K562 (cell line): ENCODE measurements at regions not wholly inside any gene's neighbourhood (a gene's known extent, or its start where the extent isn't known, plus 50 kb on each side); places are given as distances from the start of the nearest gene placed in this dataset.

Experiments used
- ATAC-seq: fragments of 200-7000 bp; cut with Tn5 transposase; 3 replicates; pipeline ENCODE4 v1.9.1; 2020; ENCODE audit warnings: moderate library complexity
- BruUV-seq: library from RNA; stranded (reverse); fragments of 400-500 nt; replicated peaks from 2 replicates; lab custom pipeline; 2021; lab: Mats Ljungman, UMichigan
- CTCF ChIA-PET: fragments of 300-600 bp; formaldehyde crosslinking; extraction: SDS; loops from one replicate; lab custom pipeline; 2021; ENCODE audit warnings: low intra/inter-chr PET ratio; lab: Yijun Ruan, JAX
- POLR2A ChIA-PET: fragments of 300-600, 350-650 bp; sonication (Branson Sonifier 250); formaldehyde crosslinking; extraction: SDS; loops from one replicate; lab custom pipeline; 2021; ENCODE audit warnings: antibody characterized with exemption, inconsistent platforms; lab: Yijun Ruan, JAX
- DNase-seq, 4 experiments: peaks; one replicate each; pipeline versions ENCODE4 v3.0.0 to v3.0.0-alpha.2; 2011 to 2018; ENCODE audit warnings: low spot score in 3 of 4, mixed read lengths in 3 of 4; ENCODE audit errors: extremely low read depth in 1 of 4
- FAIRE-seq: peaks from 2 replicates; lab custom pipeline; 2011; peaks lifted over from hg19 to GRCh38; lab: Jason Lieb, UNC
- H2AFZ ChIP-seq: 2 replicates; pipeline ENCODE4 v1.6.0; 2011; ENCODE audit warnings: low read depth, low read length, control low read depth, inconsistent platforms
- H3K27ac ChIP-seq: fragments of 200-600 bp; 3 replicates; pipeline ENCODE4 v1.8.0; 2011; ENCODE audit warnings: low read depth, mild to moderate bottlenecking, control low read depth, inconsistent platforms, low read length, moderate library complexity, mixed read lengths; ENCODE audit errors: extremely low read depth
- H3K27me3 ChIP-seq, 2 experiments: fragments of 300-600 bp in 1 of 2; 2 replicates in 1 of 2; 3 replicates in 1 of 2; pipeline versions ENCODE4 v1.6.0 to v1.8.0; 2011; ENCODE audit warnings: inconsistent platforms in 2 of 2, low read length in 2 of 2, mild to moderate bottlenecking in 1 of 2, mixed read lengths in 1 of 2, moderate library complexity in 1 of 2; ENCODE audit not compliant: control insufficient read depth in 2 of 2, insufficient read depth in 2 of 2
- H3K36me3 ChIP-seq: fragments of 300-600 bp; 3 replicates; pipeline ENCODE4 v1.8.0; 2011; ENCODE audit warnings: mild to moderate bottlenecking, low read length, inconsistent platforms; ENCODE audit not compliant: control insufficient read depth, insufficient read depth
- H3K4me1 ChIP-seq, 2 experiments: fragments of 200-600 bp in 1 of 2; replicated peaks in 1 of 2; 2 replicates in 1 of 2; 3 replicates in 1 of 2; pipeline versions ENCODE4 v1.5.1 to v1.8.0; 2011; ENCODE audit warnings: inconsistent platforms in 2 of 2, low read length in 2 of 2, mild to moderate bottlenecking in 1 of 2, mixed read lengths in 1 of 2, moderate library complexity in 1 of 2; ENCODE audit not compliant: control insufficient read depth in 2 of 2, insufficient read depth in 2 of 2
- H3K4me2 ChIP-seq: 2 replicates; pipeline ENCODE4 v1.6.1; 2011; ENCODE audit warnings: low read length, control low read depth, inconsistent platforms, mixed read lengths; ENCODE audit not compliant: insufficient read depth
- H3K4me3 ChIP-seq: fragments of 200-600 bp; sonication (generic), shearing (Covaris generic); 2 replicates; pipeline ENCODE4 v1.5.1; 2016; ENCODE audit warnings: control low read depth, inconsistent platforms
- H3K79me2 ChIP-seq: fragments of 200-600 bp; 3 replicates; pipeline ENCODE4 v1.8.0; 2011; ENCODE audit warnings: low read length, inconsistent platforms; ENCODE audit not compliant: control insufficient read depth, insufficient read depth
- H3K9ac ChIP-seq, 2 experiments: 2 replicates each; pipeline versions ENCODE4 v1.6.0 to v1.6.1; 2011; ENCODE audit warnings: low read depth in 2 of 2, low read length in 2 of 2, control low read depth in 1 of 2, inconsistent platforms in 1 of 2, mild to moderate bottlenecking in 1 of 2, mixed read lengths in 1 of 2; ENCODE audit not compliant: insufficient read depth in 1 of 2
- H3K9me1 ChIP-seq: one replicate; pipeline ENCODE4 v1.6.0; 2011; ENCODE audit warnings: inconsistent platforms, mild to moderate bottlenecking, low read length, moderate library complexity; ENCODE audit not compliant: control insufficient read depth, insufficient read depth
- H3K9me3 ChIP-seq: replicated peaks from 2 replicates; pipeline ENCODE4 v1.5.1; 2011; ENCODE audit warnings: low read depth, low read length, inconsistent platforms; ENCODE audit not compliant: control insufficient read depth, insufficient read depth
- H4K20me1 ChIP-seq: replicated peaks from 2 replicates; pipeline ENCODE4 v1.6.1; 2011; ENCODE audit warnings: low read length, inconsistent platforms, mixed read lengths; ENCODE audit not compliant: control insufficient read depth, insufficient read depth
- ATF7 ChIP-seq: fragments of 450-650 bp; IDR thresholded peaks from 2 replicates; pipeline ENCODE4 v1.7.1; 2014; ENCODE audit warnings: mild to moderate bottlenecking, moderate library complexity
- BRF1 ChIP-seq: IDR thresholded peaks from 3 replicates; pipeline ENCODE4 v1.6.1; 2011; ENCODE audit warnings: borderline replicate concordance, mild to moderate bottlenecking; ENCODE audit not compliant: insufficient read length; ENCODE audit errors: extremely low read depth
- COPS2 ChIP-seq: fragments of 450-650 bp; conservative IDR thresholded peaks from 2 replicates; pipeline ENCODE4 v1.6.1; 2016; ENCODE audit warnings: mild to moderate bottlenecking, moderate library complexity
- ELF2 ChIP-seq: fragments of 250-450 bp; sonication (Bioruptor Pico); IDR thresholded peaks from 2 replicates; pipeline ENCODE4 v1.5.0; 2021; ENCODE audit warnings: mild to moderate bottlenecking
- FOXP4 ChIP-seq: sonication (generic); formaldehyde crosslinking; IDR thresholded peaks from 2 replicates; pipeline ENCODE4 v1.8.0; 2022; ENCODE audit warnings: mild to moderate bottlenecking, missing genetic modification reagents, borderline replicate concordance
- HLTF ChIP-seq: fragments of 450-650 bp; IDR thresholded peaks from 2 replicates; pipeline ENCODE4 v1.6.1; 2016
- SRSF7 ChIP-seq: fragments of 200-400 bp; formaldehyde crosslinking; optimal IDR thresholded peaks from 2 replicates; pipeline ENCODE3; 2017; ENCODE audit warnings: mild to moderate bottlenecking, low read depth, low read length
- TRIM24 ChIP-seq, 2 experiments: fragments of 450-650 bp; IDR thresholded peaks; 2 replicates each; pipeline ENCODE4 v1.6.1; 2016
- ZBTB17 ChIP-seq: fragments of 450-650 bp; formaldehyde crosslinking; IDR thresholded peaks from 2 replicates; pipeline ENCODE4 v1.4.0; 2020; ENCODE audit warnings: mild to moderate bottlenecking
- ZFX ChIP-seq: sonication (generic); formaldehyde crosslinking; IDR thresholded peaks from 2 replicates; pipeline ENCODE4 v1.8.0; 2022; ENCODE audit warnings: mild to moderate bottlenecking, missing genetic modification reagents, moderate library complexity
- ZKSCAN8 ChIP-seq: fragments of 200-800 bp; sonication (Bioruptor generic); IDR thresholded peaks from 2 replicates; pipeline ENCODE4 v1.6.1; 2016; ENCODE audit warnings: missing genetic modification characterization, missing compliant biosample characterization
- ZNF175 ChIP-seq: fragments of 200-800 bp; sonication (Bioruptor generic); IDR thresholded peaks from 2 replicates; pipeline ENCODE4 v1.6.1; 2016; ENCODE audit warnings: low read depth, mild to moderate bottlenecking, missing genetic modification characterization, missing compliant biosample characterization
- ZSCAN32 ChIP-seq: fragments of 450-650 bp; formaldehyde crosslinking; IDR thresholded peaks from 2 replicates; pipeline ENCODE4 v1.4.0; 2020; ENCODE audit warnings: mild to moderate bottlenecking, moderate library complexity
- WGBS: fragments of 100-300 bp; shearing (Covaris generic); methylation state at CpG from one replicate; pipeline ENCODE4 v1.1.6; 2016; ENCODE audit warnings: low coverage, mixed read lengths; ENCODE audit not compliant: insufficient coverage; ENCODE audit errors: missing lambda C conversion rate; 5-methylcytosine and 5-hydroxymethylcytosine counted together
- in situ Hi-C: fragments of 300-500 bp; cut with MboI; formaldehyde crosslinking; loops from 4 replicates; pipeline ENCODE4 v1.15.0; 2018; ENCODE audit warnings: inconsistent platforms, mixed read lengths
- intact Hi-C: fragments of 100-400 bp; cut with micrococcal nuclease; formaldehyde crosslinking; loops from 2 replicates; pipeline ENCODE4 v1.14.2; 2022

GRCh38 chr11:29562183-29562582 lies 454.6 kb downstream of the KCNA4 start:
- no peaks in the 10 kb centered on the region for H3K9me1 ChIP-seq
- H3K4me3 ChIP-seq = no peak overlapping the region
- CTCF ChIA-PET = no interaction called here
- no peaks in the 10 kb centered on the region for H3K4me1 ChIP-seq
- no TSS peak for BruUV-seq
- peaks cover 5% of the 10 kb centered on the region; the same call in 1 of the 2 replicates for H3K9me3 ChIP-seq
- no peak overlapping the region for H3K4me2 ChIP-seq
- intact Hi-C loops = no loop called here
- no peak for DNase-seq
- 0% methylated on average over 3 of the region's 3 CpGs for WGBS
- in situ Hi-C loops = no loop called here
- POLR2A ChIA-PET = no interaction called here
- no peaks in the 10 kb centered on the region for H4K20me1 ChIP-seq
- no peak overlapping the region for H3K9ac ChIP-seq
- H3K36me3 ChIP-seq = no peaks in the 10 kb centered on the region
- H2AFZ ChIP-seq = no peak overlapping the region
- no peak overlapping the region for H3K27ac ChIP-seq
- no peak for TF ChIP-seq ZKSCAN8 (CRISPR knock-in tag)
- no peak for TF ChIP-seq FOXP4 (CRISPR knock-in tag)
- TF ChIP-seq ZBTB17 = no peak
- no peak for ATAC-seq
- H3K27me3 ChIP-seq = no peaks in the 10 kb centered on the region
- no peaks in the 10 kb centered on the region for H3K79me2 ChIP-seq
- no peak for FAIRE-seq

DNA sequence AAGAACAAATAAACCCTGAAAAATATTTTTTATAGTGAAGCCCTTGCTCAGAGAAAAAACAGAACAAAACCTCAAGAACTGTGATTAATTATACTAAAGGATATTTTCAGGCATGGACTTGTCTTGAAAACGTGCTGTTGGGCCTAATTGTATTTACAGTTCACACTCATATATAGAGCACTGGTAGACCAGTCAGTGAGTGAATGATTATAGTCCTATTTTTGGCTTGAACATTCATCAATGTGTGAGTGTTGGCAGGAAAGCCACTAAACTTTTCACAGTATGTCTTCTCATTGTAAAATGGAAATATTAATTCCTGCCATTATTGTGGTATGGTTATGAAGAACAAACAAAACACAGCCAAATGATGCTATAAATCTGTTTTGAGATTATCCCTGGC lies 462.8 kb downstream of the KCNA4 start:
- Histone ChIP-seq H3K27ac (no peak overlapping the region), H3K4me2 (no peak overlapping the region), H2AFZ (no peak overlapping the region), H3K4me3 (no peak overlapping the region), H3K27me3 (no peaks in the 10 kb centered on the region), H3K9me3 (peaks cover 5% of the 10 kb centered on the region; the same call in 1 of the 2 replicates), H3K9me1 (no peaks in the 10 kb centered on the region), H3K4me1 (no peaks in the 10 kb centered on the region), H3K36me3 (no peaks in the 10 kb centered on the region), H3K9ac (no peak overlapping the region), H4K20me1 (no peaks in the 10 kb centered on the region), H3K79me2 (no peaks in the 10 kb centered on the region)
- BruUV-seq = no TSS peak
- intact Hi-C loops (no loop called here), in situ Hi-C loops (no loop called here)
- no peak for FAIRE-seq
- no peak for DNase-seq
- CTCF ChIA-PET = no interaction called here
- no peak for TF ChIP-seq HLTF
- no peak for TF ChIP-seq ELF2
- TF ChIP-seq COPS2 = no peak
- TF ChIP-seq ZNF175 (CRISPR knock-in tag) = no peak
- no peak for TF ChIP-seq ZFX (CRISPR knock-in tag)
- TF ChIP-seq BRF1 = no peak
- TF ChIP-seq ATF7 = no peak
- TF ChIP-seq ZSCAN32 (CRISPR knock-in tag) = no peak
- TF ChIP-seq SRSF7 = no peak
- TF ChIP-seq TRIM24 (IDR thresholded peaks at IDR 0.05) = no peak
- POLR2A ChIA-PET = no interaction called here
- ATAC-seq = no peak
- 0% methylated on average over 1 of the region's 1 CpG for WGBS
